ENCODE measurements at regions not wholly inside any gene's neighbourhood (a gene's known extent, or its start where the extent isn't known, plus 50 kb on each side); places are given as distances from the start of the nearest gene placed in this dataset.

GRCh38 chr4:11881364-11881763 is 452.7 kb upstream of the HS3ST1 start:
- Mint-ChIP-seq H3K4me1 (peaks cover 17% of the 10 kb centered on the region), H3K36me3 (peaks cover 17% of the 10 kb centered on the region), H3K9me3 (peaks cover 32% of the 10 kb centered on the region), H3K27ac (no peak overlapping the region), H3K27me3 (ENCODE audit: low read depth) (peaks cover 7% of the 10 kb centered on the region; the same call in 1 of the 2 replicates), H3K4me3 (no peak overlapping the region)
- ChIA-PET POLR2A (no interaction called here), CTCF (no interaction called here)
- TF ChIP-seq ZNF317 (CRISPR knock-in tag; IDR thresholded peaks at IDR 0.05; ENCODE audit: borderline replicate concordance, low read depth) = no peak
- no peak for TF ChIP-seq OVOL2 (CRISPR knock-in tag; IDR thresholded peaks at IDR 0.05; ENCODE audit: borderline replicate concordance)
- TF ChIP-seq MXD4 (CRISPR knock-in tag; IDR thresholded peaks at IDR 0.05; ENCODE audit: borderline replicate concordance) = no peak
- TF ChIP-seq TEAD4 (CRISPR knock-in tag; IDR thresholded peaks at IDR 0.05) = no peak
- TF ChIP-seq CREM (CRISPR knock-in tag; IDR thresholded peaks at IDR 0.05) = no peak
- TF ChIP-seq RORB (CRISPR knock-in tag; IDR thresholded peaks at IDR 0.05) = no peak
- TF ChIP-seq ATF3 (CRISPR knock-in tag; conservative IDR thresholded peaks at IDR 0.05) = no peak
- TF ChIP-seq ESRRA (CRISPR knock-in tag; IDR thresholded peaks at IDR 0.05; ENCODE audit: borderline replicate concordance) = no peak
- no peak for TF ChIP-seq ZNF425 (CRISPR knock-in tag; conservative IDR thresholded peaks at IDR 0.05)
- no peak for TF ChIP-seq FOXP4 (CRISPR knock-in tag; IDR thresholded peaks at IDR 0.05)
- TF ChIP-seq PRRX2 (CRISPR knock-in tag; IDR thresholded peaks at IDR 0.05) = no peak
- TF ChIP-seq CTCF (IDR thresholded peaks at IDR 0.05) = no peak
- TF ChIP-seq NFE2L1 (CRISPR knock-in tag; IDR thresholded peaks at IDR 0.05) = no peak
- TF ChIP-seq FOXP1 (CRISPR knock-in tag; IDR thresholded peaks at IDR 0.05; ENCODE audit: borderline replicate concordance) = no peak
- TF ChIP-seq AR (CRISPR knock-in tag; IDR thresholded peaks at IDR 0.05) = no peak
- no peak for TF ChIP-seq SMAD3 (CRISPR knock-in tag; IDR thresholded peaks at IDR 0.05; ENCODE audit: borderline replicate concordance)
- DNase-seq (ENCODE audit: low spot score) (no peak), ATAC-seq (no peak)

GRCh38 chr4:11878241-11878640 is 449.5 kb upstream of the HS3ST1 start:
- TF ChIP-seq TEAD1 (CRISPR knock-in tag; IDR thresholded peaks at IDR 0.05) = no peak
- no peak for TF ChIP-seq ZMAT4 (CRISPR knock-in tag; IDR thresholded peaks at IDR 0.05)
- TF ChIP-seq JUN (CRISPR knock-in tag; IDR thresholded peaks at IDR 0.05) = no peak
- Mint-ChIP-seq H3K27ac (no peak overlapping the region), H3K27me3 (ENCODE audit: low read depth) (peaks cover 10% of the 10 kb centered on the region; the same call in 1 of the 2 replicates), H3K36me3 (peaks cover 33% of the 10 kb centered on the region), H3K9me3 (peaks cover 47% of the 10 kb centered on the region), H3K4me1 (no peaks in the 10 kb centered on the region), H3K4me3 (no peak overlapping the region)
- ChIA-PET POLR2A (no interaction called here), CTCF (no interaction called here)
- ATAC-seq (no peak), DNase-seq (ENCODE audit: low spot score) (no peak)
